H1 (cell line): ENCODE measurements at regions not wholly inside any gene's neighbourhood (a gene's known extent, or its start where the extent isn't known, plus 50 kb on each side); places are given as distances from the start of the nearest gene placed in this dataset.

Experiments used
- CTCF ChIA-PET: fragments of 300-600 bp; sonication (Branson Sonifier 250); formaldehyde crosslinking; loops from one replicate; lab custom pipeline; 2021; ENCODE audit not compliant: partially characterized antibody; lab: Charles Lee
- POLR2A ChIA-PET: fragments of 300-600 bp; sonication (Branson Sonifier 250); formaldehyde crosslinking; loops from one replicate; lab custom pipeline; 2021; ENCODE audit warnings: inconsistent platforms; ENCODE audit not compliant: partially characterized antibody; lab: Charles Lee
- DNase-seq, 2 experiments: peaks; one replicate each; pipeline versions ENCODE4 v3.0.0 to v3.0.0-alpha.2; 2010 to 2022; ENCODE audit warnings: low spot score in 2 of 2, low read depth in 1 of 2, mixed read lengths in 1 of 2
- FAIRE-seq: peaks from 2 replicates; lab custom pipeline; 2011; peaks lifted over from hg19 to GRCh38; lab: Jason Lieb, UNC
- H2AFZ ChIP-seq: 2 replicates; pipeline ENCODE4 v1.8.1; 2012; ENCODE audit warnings: low read length, inconsistent platforms
- H2AK5ac ChIP-seq: 2 replicates; pipeline ENCODE4 v1.6.1; 2013; ENCODE audit warnings: low read depth, low read length
- H2BK120ac ChIP-seq: replicated peaks from 2 replicates; pipeline ENCODE3; 2013; ENCODE audit warnings: low read depth, low read length, inconsistent platforms
- H2BK12ac ChIP-seq: 2 replicates; pipeline ENCODE4 v1.6.1; 2013; ENCODE audit warnings: low read depth, low read length
- H2BK15ac ChIP-seq: 2 replicates; pipeline ENCODE4 v1.6.1; 2013; ENCODE audit warnings: low read length
- H2BK20ac ChIP-seq: 2 replicates; pipeline ENCODE4 v1.6.1; 2013; ENCODE audit warnings: low read length
- H2BK5ac ChIP-seq: 2 replicates; pipeline ENCODE4 v1.6.1; 2013; ENCODE audit warnings: low read depth, low read length
- H3K14ac ChIP-seq: 2 replicates; pipeline ENCODE4 v1.6.1; 2013; ENCODE audit warnings: inconsistent platforms; ENCODE audit not compliant: insufficient read length
- H3K18ac ChIP-seq: 2 replicates; pipeline ENCODE4 v1.6.1; 2013; ENCODE audit warnings: low read length; ENCODE audit errors: extremely low read depth
- H3K23ac ChIP-seq: 2 replicates; pipeline ENCODE4 v1.6.1; 2013; ENCODE audit warnings: inconsistent platforms; ENCODE audit not compliant: insufficient read length
- H3K23me2 ChIP-seq: 2 replicates; pipeline ENCODE4 v1.6.1; 2013; ENCODE audit warnings: low read depth, low read length
- H3K27ac ChIP-seq: 2 replicates; pipeline ENCODE4 v1.6.1; 2011; ENCODE audit warnings: low read depth, low read length, inconsistent platforms
- H3K27me3 ChIP-seq, 4 experiments: replicated peaks in 1 of 4; 1 replicate in 1 of 4; 2 replicates in 3 of 4; pipeline versions ENCODE4 v1.6.1 to v1.8.1; 2011 to 2013; ENCODE audit warnings: low read length in 3 of 4, mild to moderate bottlenecking in 3 of 4, inconsistent platforms in 2 of 4, mixed read lengths in 2 of 4, moderate library complexity in 1 of 4; ENCODE audit not compliant: control insufficient read depth in 3 of 4, insufficient read depth in 3 of 4; ENCODE audit errors: extremely low read depth in 1 of 4
- H3K36me3 ChIP-seq, 4 experiments: 2 replicates each; pipeline versions ENCODE4 v1.6.1 to v1.8.1; 2011 to 2013; ENCODE audit warnings: mild to moderate bottlenecking in 4 of 4, low read length in 3 of 4, moderate library complexity in 2 of 4, control low read depth in 1 of 4, inconsistent platforms in 1 of 4; ENCODE audit not compliant: insufficient read depth in 4 of 4, control insufficient read depth in 2 of 4
- H3K4ac ChIP-seq: replicated peaks from 2 replicates; pipeline ENCODE3; 2013; ENCODE audit warnings: low read length, low read depth, mixed read lengths, inconsistent platforms; ENCODE audit not compliant: insufficient read length
- H3K4me1 ChIP-seq, 4 experiments: replicated peaks in 1 of 4; 1 replicate in 1 of 4; 2 replicates in 3 of 4; pipeline versions ENCODE4 v1.6.1 to v1.8.1; 2011 to 2013; ENCODE audit warnings: low read length in 3 of 4, inconsistent platforms in 2 of 4, mixed read lengths in 1 of 4; ENCODE audit not compliant: insufficient read depth in 4 of 4, control insufficient read depth in 3 of 4
- H3K4me2 ChIP-seq, 2 experiments: 2 replicates each; pipeline versions ENCODE4 v1.6.1 to v1.8.1; 2011 to 2013; ENCODE audit warnings: low read depth in 2 of 2, low read length in 2 of 2, control low read depth in 1 of 2, inconsistent platforms in 1 of 2, mild to moderate bottlenecking in 1 of 2; ENCODE audit not compliant: insufficient read depth in 1 of 2
- H3K4me3 ChIP-seq, 4 experiments: fragments of 200-600, 300-600 bp in 1 of 4; sonication (generic), shearing (Covaris generic), sonication (Bioruptor Twin) in 1 of 4; 2 replicates each; pipeline versions ENCODE4 v1.5.1 to v1.8.1; 2011 to 2016; ENCODE audit warnings: low read length in 4 of 4, low read depth in 3 of 4, control low read depth in 2 of 4, inconsistent platforms in 2 of 4, mild to moderate bottlenecking in 2 of 4, mixed read lengths in 1 of 4, moderate library complexity in 1 of 4; ENCODE audit not compliant: insufficient read depth in 2 of 4; ENCODE audit errors: extremely low read depth in 1 of 4
- H3K56ac ChIP-seq: replicated peaks from 2 replicates; pipeline ENCODE3; 2013; ENCODE audit warnings: low read depth, mild to moderate bottlenecking, mixed read lengths, low read length, inconsistent platforms; ENCODE audit not compliant: insufficient read length
- H3K79me1 ChIP-seq: 2 replicates; pipeline ENCODE4 v1.6.1; 2013; ENCODE audit warnings: low read depth, low read length, control low read depth
- H3K79me2 ChIP-seq, 2 experiments: 2 replicates each; pipeline versions ENCODE4 v1.6.1 to v1.8.1; 2012 to 2013; ENCODE audit warnings: low read length in 2 of 2, mild to moderate bottlenecking in 2 of 2, inconsistent platforms in 1 of 2; ENCODE audit not compliant: insufficient read depth in 2 of 2, control insufficient read depth in 1 of 2
- H3K9ac ChIP-seq, 4 experiments: replicated peaks in 1 of 4; 1 replicate in 1 of 4; 2 replicates in 3 of 4; pipeline versions ENCODE4 v1.6.1 to v1.8.1; 2011 to 2013; ENCODE audit warnings: low read depth in 3 of 4, low read length in 3 of 4, control low read depth in 2 of 4, mild to moderate bottlenecking in 2 of 4, moderate library complexity in 2 of 4, inconsistent platforms in 1 of 4; ENCODE audit errors: extremely low read depth in 1 of 4
- H3K9me3 ChIP-seq, 2 experiments: 2 replicates each; pipeline versions ENCODE4 v1.6.1 to v1.8.1; 2012 to 2013; ENCODE audit warnings: mild to moderate bottlenecking in 2 of 2, moderate library complexity in 2 of 2, control low read depth in 1 of 2, inconsistent platforms in 1 of 2, low read depth in 1 of 2, low read length in 1 of 2, mixed read lengths in 1 of 2; ENCODE audit not compliant: insufficient read depth in 2 of 2
- H4K20me1 ChIP-seq, 2 experiments: replicated peaks in 1 of 2; 2 replicates each; pipeline versions ENCODE3 to v1.8.1; 2011 to 2013; ENCODE audit warnings: inconsistent platforms in 2 of 2, low read length in 2 of 2, mild to moderate bottlenecking in 1 of 2; ENCODE audit not compliant: insufficient read depth in 2 of 2, control insufficient read depth in 1 of 2
- H4K5ac ChIP-seq: 2 replicates; pipeline ENCODE4 v1.6.1; 2013; ENCODE audit warnings: low read length, low read depth, mixed read lengths, inconsistent platforms; ENCODE audit not compliant: insufficient read length
- H4K8ac ChIP-seq: 2 replicates; pipeline ENCODE4 v1.8.0; 2013; ENCODE audit warnings: mild to moderate bottlenecking, moderate library complexity, low read length, inconsistent platforms; ENCODE audit not compliant: insufficient read depth; ENCODE audit errors: extremely low read depth
- H4K91ac ChIP-seq: replicated peaks from 2 replicates; pipeline ENCODE3; 2013; ENCODE audit warnings: low read length, mixed read lengths, inconsistent platforms; ENCODE audit not compliant: insufficient read length
- MAFK ChIP-seq: IDR thresholded peaks from 2 replicates; pipeline ENCODE4 v1.6.1; 2012; ENCODE audit warnings: low read depth, mild to moderate bottlenecking, improper control_type of control experiment, low read length
- POU5F1 ChIP-seq: IDR thresholded peaks from 2 replicates; pipeline ENCODE4 v1.6.1; 2011; ENCODE audit warnings: low read depth, mild to moderate bottlenecking, low read length, moderate library complexity
- RFX5 ChIP-seq: IDR thresholded peaks from 2 replicates; pipeline ENCODE4 v1.6.1; 2011; ENCODE audit warnings: low read depth, low read length, improper control_type of control experiment, borderline replicate concordance
- SP4 ChIP-seq: IDR thresholded peaks from 2 replicates; pipeline ENCODE4 v1.6.1; 2012; ENCODE audit warnings: low read length, inconsistent platforms
- WGBS, 2 experiments: shearing (Covaris generic) in 1 of 2; methylation state at CpG; one replicate each; pipeline versions ENCODE4 v1.1.6 to v1.1.7; 2013 to 2015; ENCODE audit warnings: low lambda C conversion rate in 2 of 2, mixed read lengths in 2 of 2, inconsistent platforms in 1 of 2, low coverage in 1 of 2, missing lambda C conversion rate in 1 of 2; ENCODE audit not compliant: insufficient replicate concordance in 2 of 2, insufficient coverage in 1 of 2, insufficient read length in 1 of 2; ENCODE audit errors: extremely low coverage in 1 of 2, missing lambda C conversion rate in 1 of 2; 5-methylcytosine and 5-hydroxymethylcytosine counted together
- TF ChIP-seq, protein P1 (sequence below): IDR thresholded peaks from 2 replicates; pipeline ENCODE4 v1.6.1; 2012; ENCODE audit warnings: inconsistent platforms

DNA sequence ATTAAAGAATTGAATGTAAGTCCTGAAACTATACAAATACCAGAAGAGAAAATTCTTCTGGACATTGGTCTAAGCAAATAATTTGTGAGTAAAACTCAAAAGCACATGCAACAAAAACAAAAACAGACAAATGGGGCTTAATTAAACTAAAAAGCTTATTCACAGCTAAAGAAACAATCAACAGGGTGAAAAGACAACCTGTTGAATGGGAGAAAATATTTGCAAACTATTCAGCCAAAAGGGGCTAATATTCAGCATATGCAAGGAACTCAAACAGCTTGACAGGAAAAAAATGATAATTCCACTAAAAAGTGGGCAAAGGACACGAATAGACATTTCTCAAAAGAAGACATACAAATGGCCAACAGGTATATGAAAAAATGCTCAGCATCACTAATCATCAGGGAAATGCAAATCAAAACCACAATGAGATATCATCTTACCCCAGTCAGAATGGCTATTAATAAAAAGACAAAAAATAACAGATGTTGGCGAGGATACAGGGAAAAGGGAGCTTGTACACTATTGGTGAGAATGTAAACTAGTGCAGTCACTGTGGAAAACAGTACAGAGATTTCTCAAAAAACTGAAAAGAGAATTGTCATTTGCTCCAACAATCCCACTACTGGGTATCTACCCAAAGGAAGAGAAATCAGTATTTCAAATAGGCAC lies 177.5 kb upstream of the RTL1 start:
- TF ChIP-seq, protein P1, sequence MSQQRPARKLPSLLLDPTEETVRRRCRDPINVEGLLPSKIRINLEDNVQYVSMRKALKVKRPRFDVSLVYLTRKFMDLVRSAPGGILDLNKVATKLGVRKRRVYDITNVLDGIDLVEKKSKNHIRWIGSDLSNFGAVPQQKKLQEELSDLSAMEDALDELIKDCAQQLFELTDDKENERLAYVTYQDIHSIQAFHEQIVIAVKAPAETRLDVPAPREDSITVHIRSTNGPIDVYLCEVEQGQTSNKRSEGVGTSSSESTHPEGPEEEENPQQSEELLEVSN: no peak
- no peak for TF ChIP-seq MAFK
- TF ChIP-seq POU5F1: no peak
- TF ChIP-seq RFX5: no peak
- TF ChIP-seq SP4: no peak
- TF ChIP-seq, all 59 proteins: peak for 0
- H3K27me3 ChIP-seq: peaks cover 0 to 10% (median 5%) of the 10 kb centered on the region in 4 experiments; a peak in 5 of 7 replicates
- no peak overlapping the region for H3K4ac ChIP-seq
- H3K27ac ChIP-seq: no peak overlapping the region
- H3K36me3 ChIP-seq: no peaks in the 10 kb centered on the region
- 97% methylated on average over 2 of the region's 2 CpGs; no CpG with 5 or more reads in 1 of the 2 experiments for WGBS, 2 experiments
- peaks cover 5% of the 10 kb centered on the region; the same call in 1 of the 2 replicates for H3K23me2 ChIP-seq
- no peak overlapping the region for H2BK15ac ChIP-seq
- no peak overlapping the region for H3K18ac ChIP-seq
- no peak overlapping the region for H2AK5ac ChIP-seq
- H4K91ac ChIP-seq: no peak overlapping the region
- no peak overlapping the region for H2BK20ac ChIP-seq
- DNase-seq (no peak), FAIRE-seq (no peak)
- no peaks in the 10 kb centered on the region for H4K20me1 ChIP-seq
- no peak overlapping the region for H2BK120ac ChIP-seq
- ChIA-PET POLR2A (no interaction called here), CTCF (interaction anchor here (1.5 to 3.9 kb wide), 4 partner anchors 12 to 178 kb away, joined by 4 to 14 read pairs (median 6); partner anchors contain the start of gene RTL1)
- H4K5ac ChIP-seq: no peak overlapping the region
- no peaks in the 10 kb centered on the region for H3K79me2 ChIP-seq
- no peak overlapping the region for H3K14ac ChIP-seq
- H3K4me2 ChIP-seq: no peak overlapping the region
- no peaks in the 10 kb centered on the region for H3K9me3 ChIP-seq
- no peak overlapping the region for H2BK5ac ChIP-seq
- no peak overlapping the region for H2AFZ ChIP-seq
- no peaks in the 10 kb centered on the region for H3K79me1 ChIP-seq
- H3K4me1 ChIP-seq: peaks cover 5 to 14% (median 10%) of the 10 kb centered on the region in 4 experiments
- no peak overlapping the region for H4K8ac ChIP-seq
- no peak overlapping the region for H3K23ac ChIP-seq
- no peak overlapping the region for H3K4me3 ChIP-seq
- no peak overlapping the region for H3K9ac ChIP-seq
- no peak overlapping the region for H2BK12ac ChIP-seq
- no peak overlapping the region for H3K56ac ChIP-seq
